Activated T-cell treated with anti-CD3 and anti-CD28 coated beads for 48 hours (primary cell): ENCODE measurements at regions not wholly inside any gene's neighbourhood (a gene's known extent, or its start where the extent isn't known, plus 50 kb on each side); places are given as distances from the start of the nearest gene placed in this dataset.
"Not testable (repeated sequence)": the region's sequence is repeated elsewhere in the genome, so short reads cannot be mapped to it uniquely, and the experiment has no call there.

Source experiments
- DNase-seq: peaks from one replicate; pipeline ENCODE4 v3.0.0-alpha.2; 2020; ENCODE audit warnings: low read depth

DNA sequence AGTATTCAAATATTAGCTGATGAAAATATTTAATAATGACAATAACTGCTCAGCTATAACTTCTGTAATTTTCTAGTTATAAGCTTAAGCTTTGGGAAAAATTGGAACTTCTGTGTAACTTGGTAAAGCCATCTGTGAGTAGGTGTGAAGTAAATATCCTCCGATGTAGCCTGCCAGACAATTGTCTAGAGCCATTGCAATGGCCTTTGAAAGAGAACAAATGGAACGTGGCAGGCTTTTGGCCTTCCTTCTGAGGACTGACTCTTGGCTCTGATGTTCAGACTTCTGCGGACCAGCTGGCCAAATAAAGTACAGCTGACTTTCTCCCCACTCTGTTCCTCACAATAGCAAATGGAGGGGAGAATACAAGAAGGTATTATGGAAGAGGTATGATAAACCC lies 203.4 kb upstream of the NMUR2 start:
- no peak for DNase-seq

DNA sequence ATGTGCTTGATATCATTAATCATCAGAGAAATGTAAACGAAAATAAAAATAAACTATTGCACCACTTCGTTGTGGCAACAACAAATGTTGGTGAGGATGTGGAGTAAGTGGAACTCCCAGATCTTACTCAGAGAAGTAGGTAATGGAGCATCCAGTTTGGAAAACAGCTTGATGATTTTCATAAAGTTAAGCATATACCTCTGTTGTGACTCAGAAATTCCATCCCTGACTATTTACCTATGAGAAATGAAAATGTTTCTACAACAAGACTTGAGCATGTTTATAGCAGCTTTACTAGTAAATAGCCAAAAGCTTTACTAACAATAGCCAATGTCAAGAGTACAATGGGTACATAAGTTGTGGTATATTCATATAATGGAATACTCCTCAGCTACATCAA lies 214.7 kb upstream of the NMUR2 start:
- no peak for DNase-seq

DNA sequence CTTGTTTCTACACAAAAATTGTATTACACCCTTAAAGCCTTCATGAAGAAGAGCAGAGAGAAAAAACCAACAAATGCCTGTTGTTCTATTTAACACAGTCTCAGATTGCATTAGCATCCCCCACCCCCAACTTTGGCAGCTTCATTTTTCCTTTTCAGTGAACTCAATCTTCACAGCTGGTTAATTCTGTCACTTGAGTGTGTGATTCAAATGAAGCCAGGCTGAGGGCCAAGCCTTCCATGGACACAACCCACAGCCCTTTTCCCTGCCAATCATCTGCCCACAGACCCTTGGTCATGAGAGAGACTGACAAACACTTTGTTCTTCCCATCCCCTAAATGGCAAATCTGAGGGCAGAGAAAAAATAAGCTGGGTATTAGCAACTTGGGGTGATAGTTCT lies 217.5 kb upstream of the NMUR2 start:
- no peak for DNase-seq

DNA sequence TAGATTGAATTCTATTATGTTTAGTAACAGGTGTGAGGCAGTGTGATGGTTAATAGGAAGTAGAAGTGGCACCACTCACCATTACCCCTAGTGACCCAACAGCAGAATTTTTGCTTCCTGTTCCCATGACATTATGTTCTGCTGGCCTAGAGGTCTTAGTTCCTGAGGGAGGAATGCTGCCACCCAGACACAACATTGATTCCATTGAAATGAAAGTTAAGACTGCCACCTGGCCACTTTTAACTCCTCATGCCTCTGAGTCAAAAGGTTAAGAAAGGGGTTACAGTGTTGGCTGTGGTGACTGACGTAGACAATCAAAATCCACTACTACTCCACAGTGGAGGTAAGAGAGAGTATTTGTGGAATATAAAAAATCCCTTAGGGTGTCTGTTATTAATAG lies 218.9 kb upstream of the NMUR2 start:
- no peak for DNase-seq

DNA sequence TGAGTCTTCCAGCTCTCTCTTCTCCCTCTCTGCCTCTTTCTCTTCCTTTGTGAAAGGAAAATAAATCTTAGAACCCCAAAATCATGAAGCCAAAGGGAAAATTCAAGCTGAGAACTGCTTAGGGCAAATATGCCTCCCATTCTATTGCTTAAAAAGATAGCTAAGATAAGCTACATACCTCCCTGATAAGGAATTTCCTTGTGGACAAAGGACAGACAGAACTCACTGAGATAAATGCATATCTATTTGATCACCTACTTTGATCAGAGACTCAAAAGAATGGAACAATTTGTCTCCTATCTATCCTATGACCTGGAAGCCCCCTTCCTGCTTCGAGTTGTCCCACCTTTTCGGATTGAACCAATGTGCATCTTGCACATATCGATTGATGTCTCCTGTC lies 220.6 kb upstream of the NMUR2 start:
- DNase-seq = no peak

DNA sequence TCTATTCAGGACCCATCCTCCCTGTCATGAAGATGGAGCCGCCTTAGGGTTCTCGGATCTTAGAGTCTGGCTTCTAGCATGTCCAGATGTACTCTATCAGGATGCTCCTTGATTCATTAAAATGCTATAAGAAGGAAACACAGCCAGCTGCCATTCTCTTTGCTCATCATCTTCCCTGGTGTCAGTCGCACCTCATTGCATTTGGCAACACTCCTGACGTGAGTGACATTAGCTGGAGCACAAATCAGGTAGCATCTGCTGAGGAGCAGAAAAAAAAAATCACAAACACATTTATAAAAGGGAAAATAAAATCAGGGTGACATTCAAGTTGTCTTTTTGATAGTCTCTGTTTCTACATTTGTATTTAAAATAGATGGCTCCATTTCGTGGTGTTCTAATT lies 226.1 kb upstream of the NMUR2 start:
- no peak for DNase-seq

DNA sequence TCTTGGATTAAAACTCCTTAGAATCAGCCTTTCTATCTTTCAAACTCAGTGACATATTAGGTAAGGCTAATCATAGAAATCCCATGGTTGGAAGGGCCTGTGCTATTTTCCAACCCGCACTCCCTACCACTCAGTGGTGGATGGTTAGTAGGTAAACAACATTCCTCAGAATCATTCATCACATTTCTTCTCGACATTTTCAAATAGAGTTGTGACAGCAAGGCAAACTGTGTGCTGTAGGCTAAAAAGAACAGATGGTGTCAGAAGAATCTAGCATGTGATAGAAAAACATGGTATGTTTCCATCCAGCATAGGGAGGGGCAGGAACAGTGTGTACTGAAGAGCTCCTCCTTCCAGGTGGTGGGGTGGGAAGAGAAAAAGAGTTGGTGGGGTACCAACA lies 227.3 kb upstream of the NMUR2 start:
- DNase-seq = no peak

DNA sequence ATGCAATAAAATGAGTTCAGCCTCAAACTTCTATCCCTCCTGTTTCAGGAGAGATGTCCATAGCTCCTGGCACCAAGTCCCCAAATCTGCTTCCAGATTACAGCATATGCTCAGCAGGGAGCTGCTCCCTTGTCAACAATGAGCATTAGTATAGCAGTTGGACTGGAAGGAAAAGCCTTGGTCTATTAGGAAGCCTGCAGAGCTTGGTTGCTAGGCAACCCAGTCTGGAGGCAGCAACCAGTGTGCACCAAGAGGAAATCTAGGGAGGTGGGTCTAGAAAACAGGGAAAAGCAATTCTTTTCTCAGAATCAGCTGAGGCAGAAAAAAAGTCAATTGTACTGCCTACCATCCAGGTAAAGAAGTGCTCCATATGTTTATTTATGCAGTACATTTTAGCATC lies 229.5 kb upstream of the NMUR2 start:
- no peak for DNase-seq

DNA sequence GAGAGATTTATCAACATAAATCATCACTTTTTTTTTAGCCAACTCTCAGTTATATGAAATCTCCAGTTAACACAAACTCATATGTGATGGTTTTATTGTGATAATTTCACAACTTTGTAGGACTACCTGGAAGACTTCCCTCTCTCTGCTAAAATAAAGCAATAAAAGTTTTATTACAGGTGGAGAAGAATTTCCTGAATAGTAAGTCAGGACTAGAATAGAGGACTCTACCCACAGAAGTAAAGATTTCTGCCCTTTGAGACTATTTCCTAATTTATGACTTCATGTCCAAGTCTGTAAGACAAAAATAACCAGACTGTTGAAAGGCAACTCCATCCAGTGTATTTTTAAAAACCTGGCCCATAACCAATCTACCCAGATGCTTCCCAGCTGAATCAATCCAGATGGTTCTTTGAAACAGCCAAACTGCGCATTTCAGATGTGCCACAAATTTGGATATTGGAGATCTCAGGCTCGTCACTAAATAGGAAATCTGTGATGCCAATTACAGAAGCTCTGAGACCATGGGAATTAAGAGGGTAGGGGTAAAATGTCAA lies 234.0 kb upstream of the NMUR2 start:
- DNase-seq = no peak

DNA sequence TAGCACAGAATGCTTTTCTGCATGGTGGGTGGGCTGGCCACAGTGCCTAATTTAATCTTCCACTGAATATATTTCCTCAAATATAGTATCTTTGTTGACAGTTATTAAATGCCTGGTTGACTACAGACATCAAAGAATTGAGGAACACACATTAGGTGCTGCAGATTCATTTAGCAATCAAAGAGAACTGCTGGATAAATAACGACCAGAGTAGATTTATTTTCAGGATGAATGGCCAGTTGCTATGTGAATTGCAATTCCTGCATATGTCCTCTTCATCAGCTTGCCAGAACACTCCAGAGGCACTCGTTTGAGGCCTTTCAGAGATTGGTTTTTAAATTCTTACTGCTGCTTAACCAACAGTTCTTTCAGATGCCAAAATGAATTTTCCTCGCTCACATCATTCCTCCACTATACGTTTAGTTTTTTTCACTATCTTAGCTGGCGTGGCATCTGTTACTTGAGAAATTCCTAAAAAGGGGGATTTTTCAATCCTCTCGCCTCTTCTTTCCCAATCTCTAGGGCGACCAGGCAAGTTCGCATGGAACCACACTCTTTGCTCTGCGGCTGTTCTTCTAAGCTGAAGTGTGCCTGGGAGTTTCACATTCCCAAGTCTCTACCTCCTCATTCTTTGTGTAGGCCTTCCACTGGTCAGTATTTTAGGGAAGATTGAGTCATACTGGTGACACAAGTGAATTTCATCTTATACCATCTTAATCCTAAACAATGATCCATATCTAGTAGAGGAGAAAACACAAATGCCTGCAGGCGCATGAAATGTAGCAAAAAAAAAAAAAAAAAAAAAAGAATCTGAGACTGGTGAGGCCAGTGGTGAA lies 237.1 kb upstream of the NMUR2 start:
- no peak for DNase-seq

DNA sequence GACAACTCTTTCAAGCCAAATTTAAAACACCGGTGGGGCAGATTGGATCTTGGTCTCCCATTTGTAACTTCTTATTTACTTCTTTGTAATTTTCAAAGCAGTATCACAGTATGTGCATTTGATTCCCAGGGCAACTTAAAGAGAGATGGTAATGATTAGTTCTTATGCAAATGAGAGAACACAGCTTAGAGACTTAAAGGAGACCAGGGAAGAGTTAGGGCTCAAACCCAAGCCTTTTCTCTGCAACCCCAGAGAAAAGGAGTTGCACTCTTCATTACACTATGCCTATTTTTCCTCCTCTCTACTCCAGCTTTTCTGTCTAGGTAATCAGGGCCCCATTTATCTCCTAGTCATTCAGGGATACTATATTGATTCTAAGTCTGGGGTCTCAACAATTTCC lies 237.8 kb upstream of the NMUR2 start:
- DNase-seq = no peak

DNA sequence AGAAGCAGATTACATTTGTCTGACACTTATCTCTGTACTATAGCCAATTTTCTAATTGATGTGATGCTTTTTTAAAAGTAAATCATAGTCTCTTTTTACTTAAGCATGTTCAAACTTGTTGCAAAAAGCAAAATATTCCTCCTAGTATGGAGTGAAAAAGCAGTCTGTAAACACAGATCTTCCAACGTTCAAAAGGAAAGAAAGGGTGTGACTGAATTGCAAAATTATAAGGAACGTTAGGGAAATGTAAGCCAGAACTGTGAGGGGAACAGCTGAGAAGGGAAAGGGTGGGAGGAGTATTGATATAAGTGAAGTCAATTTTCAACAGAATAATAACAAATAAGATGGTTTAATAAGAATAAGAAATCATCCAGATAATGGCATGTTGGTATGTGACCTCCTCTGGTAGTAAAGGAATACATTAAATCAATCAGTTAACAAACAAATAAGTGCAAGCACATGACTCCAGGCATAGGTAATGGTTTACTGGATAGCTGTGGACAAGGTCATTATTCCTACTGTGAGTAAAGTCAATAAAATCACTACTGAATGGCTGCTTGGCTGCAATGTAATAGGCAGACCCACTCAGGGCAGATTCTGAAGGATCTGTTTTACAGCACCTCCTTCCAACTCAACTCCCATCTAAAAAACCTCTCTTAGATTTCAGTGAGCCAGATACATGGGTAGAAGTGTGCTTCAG lies 239.1 kb upstream of the NMUR2 start:
- no peak for DNase-seq

DNA sequence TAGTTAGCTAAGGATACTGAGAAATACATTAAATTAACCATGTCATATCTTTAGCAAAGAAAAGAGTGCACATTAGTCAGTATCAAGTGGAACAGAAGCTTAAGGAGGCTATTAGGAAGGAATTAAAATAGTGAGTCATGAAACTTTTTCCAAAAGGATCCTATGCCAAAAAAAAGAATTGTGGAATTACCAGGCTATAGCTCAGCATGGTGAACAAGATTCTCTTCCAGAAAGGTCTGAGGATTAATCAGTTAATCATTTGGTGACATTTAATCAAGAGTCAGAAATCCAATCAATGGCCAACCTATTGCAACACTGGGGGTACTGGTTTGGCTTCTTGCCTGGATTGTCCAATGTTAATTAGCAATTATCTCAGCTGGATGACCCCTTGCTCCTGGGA lies 244.5 kb upstream of the NMUR2 start:
- DNase-seq = no peak

DNA sequence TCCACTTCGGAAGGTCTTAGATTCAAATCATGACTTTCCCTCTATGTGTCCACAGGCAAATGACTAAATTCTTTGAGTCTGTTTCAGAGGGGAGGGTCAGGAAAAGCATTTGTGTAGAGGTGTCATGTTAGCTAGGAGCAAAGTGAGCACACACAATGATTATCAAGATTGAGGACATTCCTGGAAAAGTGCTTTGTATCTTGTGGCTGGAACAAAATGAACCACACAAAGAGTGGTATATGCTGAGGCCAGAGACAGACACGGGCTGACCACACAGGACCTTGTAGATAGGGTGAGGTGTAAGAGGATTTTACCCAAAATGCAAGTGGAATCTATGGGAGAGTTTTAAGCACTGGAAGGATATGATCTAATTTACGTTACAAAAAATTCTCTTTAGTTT lies 245.3 kb upstream of the NMUR2 start:
- no peak for DNase-seq

DNA sequence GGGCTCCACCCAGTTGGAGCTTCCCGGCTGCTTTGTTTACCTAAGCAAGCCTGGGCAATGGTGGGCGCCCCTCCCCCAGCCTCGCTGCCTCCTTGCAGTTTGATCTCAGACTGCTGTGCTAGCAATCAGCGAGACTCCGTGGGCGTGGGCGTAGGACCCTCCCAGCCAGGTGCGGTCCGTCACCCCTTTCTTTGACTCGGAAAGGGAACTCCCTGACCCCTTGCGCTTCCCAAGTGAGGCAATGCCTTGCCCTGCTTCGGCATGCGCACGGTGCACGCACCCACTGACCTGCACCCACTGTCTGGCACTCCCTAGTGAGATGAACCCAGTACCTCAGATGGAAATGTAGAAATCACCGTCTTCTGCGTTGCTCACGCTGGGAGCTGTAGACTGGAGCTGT lies 254.4 kb upstream of the NMUR2 start:
- not testable (repeated sequence) for DNase-seq

DNA sequence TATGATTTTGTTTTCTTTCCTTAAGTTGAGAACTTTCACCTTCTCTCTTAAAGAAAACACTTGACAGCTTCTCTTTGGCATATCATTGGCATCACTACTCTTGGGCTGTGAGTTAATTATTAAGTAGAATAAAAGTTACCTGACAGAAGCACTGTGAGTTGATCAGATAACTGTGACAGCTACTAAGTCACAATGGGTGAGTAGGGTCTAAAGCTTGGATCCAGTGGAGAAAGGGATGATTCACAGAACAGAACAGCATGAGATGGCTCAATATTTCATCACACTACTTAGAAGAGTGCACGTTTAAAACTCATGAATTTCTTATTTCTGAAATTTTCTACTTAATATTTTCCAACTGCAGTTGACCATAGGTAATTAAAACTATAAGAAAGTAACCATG lies 268.5 kb upstream of the NMUR2 start:
- DNase-seq = no peak

DNA sequence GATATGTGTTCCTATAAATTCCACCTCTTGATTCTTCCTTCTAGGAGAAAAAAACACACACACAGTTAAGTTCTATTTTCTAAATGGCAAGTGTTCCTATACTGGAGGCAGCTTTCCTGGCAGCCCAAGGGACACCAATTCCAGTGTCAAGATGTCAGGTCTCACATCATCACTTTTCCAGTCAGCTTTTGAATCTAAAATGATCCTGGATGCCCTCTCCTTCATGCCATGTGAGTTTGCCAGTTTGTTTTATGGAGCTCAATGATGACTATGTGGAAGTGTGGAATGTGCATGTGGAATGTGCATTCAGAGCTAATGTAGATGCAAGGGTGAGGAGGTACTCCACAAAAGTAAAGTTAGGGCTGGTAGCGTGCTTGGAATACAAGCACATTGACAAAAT lies 269.3 kb upstream of the NMUR2 start:
- no peak for DNase-seq

DNA sequence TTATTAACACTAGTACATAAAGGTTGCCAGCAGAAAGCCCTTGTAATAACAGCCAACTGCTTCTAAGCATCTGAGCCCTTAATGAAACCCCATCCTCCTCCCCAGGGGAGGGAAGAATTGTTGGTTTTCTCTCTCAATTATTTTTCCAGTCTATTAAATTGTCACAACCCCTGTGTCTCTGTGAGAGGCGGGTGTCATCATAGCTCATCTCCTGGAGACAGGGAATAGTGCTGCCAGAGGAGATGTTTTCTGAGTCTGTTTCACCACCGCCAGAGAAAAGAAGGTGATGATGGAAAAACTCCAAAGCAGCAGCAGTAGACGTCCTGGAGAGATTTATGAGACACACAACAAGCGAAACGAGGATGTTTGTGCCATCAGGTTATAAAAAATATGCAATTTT lies 271.1 kb upstream of the NMUR2 start:
- DNase-seq = no peak

DNA sequence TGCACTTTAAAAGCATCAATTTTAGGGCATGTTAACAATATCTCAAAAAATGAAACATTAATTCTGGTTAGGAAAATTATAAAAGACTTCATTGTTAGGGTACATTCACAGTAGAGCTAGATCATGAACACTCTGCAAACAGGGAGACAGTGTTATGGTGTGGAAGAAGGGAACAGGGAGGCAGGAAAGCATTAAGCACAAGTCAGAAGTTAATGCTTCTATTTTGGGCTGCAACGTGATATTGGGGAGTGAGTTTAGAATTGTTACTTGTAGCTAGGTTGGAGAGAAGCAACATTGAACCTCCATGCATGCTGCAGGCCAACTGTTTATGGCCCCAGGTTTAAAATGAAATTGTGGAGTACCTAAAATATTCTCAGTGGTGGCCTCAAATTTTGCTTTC lies 278.1 kb upstream of the NMUR2 start:
- DNase-seq = no peak

DNA sequence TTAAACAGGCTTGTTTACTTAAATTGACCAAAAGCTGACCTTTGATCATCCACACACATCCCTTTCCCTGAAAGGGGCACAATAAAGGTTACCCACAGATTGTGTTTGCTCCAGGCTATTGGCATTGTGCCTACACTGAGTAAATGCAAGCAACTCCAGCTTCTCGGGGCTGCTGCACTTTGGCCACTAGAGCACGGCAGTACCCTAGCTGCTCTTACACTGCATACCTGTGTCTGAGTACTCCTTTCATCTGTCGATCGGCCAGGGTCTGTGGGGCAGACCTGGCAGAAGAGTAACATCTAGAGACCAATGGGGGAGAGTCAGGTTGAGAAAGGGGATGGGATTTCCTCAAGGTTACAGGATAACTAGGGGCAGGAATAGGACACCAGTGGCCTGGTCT lies 281.9 kb upstream of the NMUR2 start:
- DNase-seq = no peak

DNA sequence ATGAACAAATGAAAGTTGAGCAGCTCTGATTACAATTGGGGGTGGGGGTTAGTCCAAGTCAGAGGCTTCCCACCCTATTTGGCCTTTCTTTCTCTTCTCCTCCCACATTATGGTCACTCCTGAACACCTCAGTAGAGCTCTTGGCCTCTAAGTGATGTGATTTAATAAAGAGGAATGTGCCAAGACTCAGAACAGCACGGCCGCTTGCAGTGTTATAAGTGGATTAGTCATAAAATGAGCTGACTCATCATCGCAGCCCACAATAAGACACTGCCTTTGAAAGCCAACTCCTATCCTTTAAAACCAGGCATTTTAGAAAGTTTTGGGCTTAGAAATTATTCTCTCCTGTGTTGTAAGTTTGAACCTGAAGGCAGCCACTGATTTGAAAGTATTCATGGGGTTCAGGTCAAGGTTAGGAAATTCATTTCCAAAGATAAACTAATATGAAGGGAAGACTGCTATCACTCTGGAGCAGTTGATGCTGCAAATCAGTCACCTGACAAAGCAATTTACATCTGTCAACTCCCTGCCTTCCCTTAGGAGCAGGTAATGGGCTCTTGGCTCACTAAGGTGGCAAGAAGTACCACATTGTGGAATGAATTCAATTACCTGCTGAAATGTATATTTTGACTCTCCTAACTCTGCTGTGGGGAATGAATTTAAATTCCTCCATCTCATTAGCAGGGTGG lies 283.6 kb upstream of the NMUR2 start:
- no peak for DNase-seq

DNA sequence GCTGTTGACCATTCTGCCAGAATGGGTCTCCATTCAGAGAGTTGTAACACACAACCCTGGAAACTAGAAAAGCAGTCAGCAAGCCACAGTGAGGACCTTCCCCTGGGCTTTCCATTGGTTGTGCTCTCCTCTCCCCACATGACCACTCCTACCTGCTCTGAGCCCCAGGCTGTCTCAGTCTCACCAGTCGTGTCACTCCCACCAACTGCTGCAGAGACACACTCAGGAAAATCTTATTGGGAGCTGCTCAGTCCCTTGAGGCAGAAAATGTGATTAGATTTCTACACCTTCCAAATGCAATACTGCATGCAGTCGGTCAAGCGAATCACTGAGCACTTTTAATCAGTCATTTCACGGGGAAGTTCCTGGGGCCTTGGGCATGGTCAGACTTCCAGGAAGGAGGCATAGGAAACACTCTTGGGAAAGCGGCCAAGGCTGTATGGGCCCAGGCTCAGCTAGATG lies 284.2 kb upstream of the NMUR2 start:
- DNase-seq = no peak

DNA sequence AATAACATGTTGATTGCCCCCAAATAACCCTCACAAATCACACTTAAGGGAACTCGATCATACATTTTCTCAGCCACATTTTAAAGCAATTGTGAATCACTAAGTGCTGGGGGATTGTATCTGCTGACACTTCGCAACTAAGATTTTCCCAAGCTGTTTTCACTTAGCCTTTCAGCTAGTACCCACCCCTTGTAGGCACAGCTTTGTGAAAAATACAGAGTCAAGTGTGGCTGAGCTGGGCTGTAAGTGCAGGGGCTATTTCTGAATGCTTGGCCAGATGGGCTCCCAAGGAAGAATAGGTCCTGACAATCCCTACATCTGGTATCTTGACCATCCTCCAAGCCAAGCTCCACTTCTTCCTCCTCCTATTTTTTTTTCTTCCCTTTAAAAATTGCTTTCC lies 289.2 kb upstream of the NMUR2 start:
- DNase-seq = no peak
